ENCODE measurements at regions not wholly inside any gene's neighbourhood (a gene's known extent, or its start where the extent isn't known, plus 50 kb on each side); places are given as distances from the start of the nearest gene placed in this dataset.

DNA sequence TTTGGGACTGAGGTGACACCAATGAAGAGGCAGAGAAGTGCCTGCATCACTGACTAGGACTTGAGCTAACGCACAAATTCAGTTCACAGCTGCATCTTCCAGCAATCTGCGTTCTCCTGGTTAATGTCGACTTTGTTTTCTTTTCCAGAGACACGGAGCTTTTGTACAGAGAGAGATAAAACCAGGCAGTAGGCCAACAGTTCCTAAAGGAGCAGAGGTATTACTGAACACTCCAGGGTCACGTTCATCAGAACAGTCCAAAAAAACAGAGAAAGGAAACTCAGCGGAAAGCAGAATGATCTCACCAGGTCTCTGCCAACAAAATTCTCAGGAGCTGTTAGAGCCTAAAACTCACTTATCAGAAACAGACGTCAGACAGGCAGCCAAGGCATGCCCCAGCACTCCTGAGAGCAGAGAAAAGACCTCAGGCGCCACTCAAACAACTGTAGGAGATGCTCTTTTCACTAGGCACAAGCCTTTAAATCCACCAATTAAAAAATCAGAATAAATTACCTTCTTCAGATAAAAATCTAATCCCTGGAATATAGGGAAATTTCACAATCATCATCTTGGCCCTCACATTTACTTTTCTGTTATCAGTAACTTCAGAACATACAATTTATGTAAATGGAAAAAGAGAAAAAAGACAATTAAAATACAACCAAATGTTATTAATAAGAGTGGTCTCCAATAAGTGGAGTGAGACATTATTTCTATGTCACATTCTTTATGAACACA is 95.9 kb upstream of the SPTBN1 start:
- peak; percentile 63 to 98 for DNase-seq (ENCODE audit: low read depth in 2 of 2)
- no peak for TF ChIP-seq CTCF (IDR thresholded peaks at IDR 0.05; ENCODE audit: low read depth, low read length)
- peak overlapping the region in 1 of 2 donors; percentile 20 for H3K4me3 ChIP-seq (replicated peaks in 1 of 2; ENCODE audit: low read depth in 2 of 2, low read length in 2 of 2)

- no peak for DNase-seq (ENCODE audit: low read depth in 2 of 2)
- TF ChIP-seq CTCF (IDR thresholded peaks at IDR 0.05; ENCODE audit: low read depth, low read length), result no peak
- H3K4me3 ChIP-seq (replicated peaks in 1 of 2; ENCODE audit: low read depth in 2 of 2, low read length in 2 of 2), result no peak overlapping the region
Measured at GRCh38 chr2:54364409-54364808, 91.7 kb upstream of the SPTBN1 start.

- TF ChIP-seq CTCF (IDR thresholded peaks at IDR 0.05; ENCODE audit: low read depth, low read length), result no peak
- no peak for DNase-seq (ENCODE audit: low read depth in 2 of 2)
- H3K4me3 ChIP-seq (replicated peaks in 1 of 2; ENCODE audit: low read depth in 2 of 2, low read length in 2 of 2), result no peak overlapping the region
Measured at GRCh38 chr2:54365661-54366060, 90.5 kb upstream of the SPTBN1 start.

DNA sequence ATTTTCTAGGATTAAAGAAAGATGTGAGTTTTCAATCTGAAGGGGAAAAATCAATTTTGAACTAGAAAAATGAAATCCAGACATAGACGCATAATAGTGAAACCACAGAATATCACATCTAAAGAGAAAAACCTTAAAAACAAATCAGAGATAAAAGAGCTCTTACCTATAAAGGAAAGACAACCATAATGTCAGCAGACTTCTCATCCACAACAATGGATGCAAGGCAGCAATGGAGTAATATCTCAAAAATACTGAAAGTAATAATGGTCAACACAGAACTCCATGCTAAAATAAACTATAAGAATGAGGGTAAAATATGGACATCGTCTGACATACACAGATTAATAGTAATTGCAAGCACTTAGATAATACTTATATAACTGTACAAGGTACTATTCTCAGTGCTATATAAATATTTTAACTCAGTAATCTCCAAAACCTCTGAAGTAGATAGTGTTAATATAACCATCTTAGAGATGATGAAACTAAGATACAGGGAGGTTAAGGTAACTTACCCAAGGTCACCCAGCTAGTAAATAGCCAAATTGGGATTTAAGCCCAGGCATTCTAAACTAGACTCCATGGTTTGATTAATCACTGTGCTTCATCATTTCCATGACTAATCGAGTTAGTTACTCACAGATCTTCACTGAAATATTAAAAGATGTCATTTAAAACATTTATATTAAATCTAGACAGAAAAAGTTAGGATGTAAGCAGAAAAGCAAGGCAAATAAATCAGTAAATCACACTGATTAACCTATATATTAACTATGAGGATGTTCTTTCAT is 89.4 kb upstream of the SPTBN1 start:
- no peak for TF ChIP-seq CTCF (IDR thresholded peaks at IDR 0.05; ENCODE audit: low read depth, low read length)
- H3K4me3 ChIP-seq (replicated peaks in 1 of 2; ENCODE audit: low read depth in 2 of 2, low read length in 2 of 2), result no peak overlapping the region
- peak in 1 of 2 donors; percentile 65 for DNase-seq (ENCODE audit: low read depth in 2 of 2)

DNA sequence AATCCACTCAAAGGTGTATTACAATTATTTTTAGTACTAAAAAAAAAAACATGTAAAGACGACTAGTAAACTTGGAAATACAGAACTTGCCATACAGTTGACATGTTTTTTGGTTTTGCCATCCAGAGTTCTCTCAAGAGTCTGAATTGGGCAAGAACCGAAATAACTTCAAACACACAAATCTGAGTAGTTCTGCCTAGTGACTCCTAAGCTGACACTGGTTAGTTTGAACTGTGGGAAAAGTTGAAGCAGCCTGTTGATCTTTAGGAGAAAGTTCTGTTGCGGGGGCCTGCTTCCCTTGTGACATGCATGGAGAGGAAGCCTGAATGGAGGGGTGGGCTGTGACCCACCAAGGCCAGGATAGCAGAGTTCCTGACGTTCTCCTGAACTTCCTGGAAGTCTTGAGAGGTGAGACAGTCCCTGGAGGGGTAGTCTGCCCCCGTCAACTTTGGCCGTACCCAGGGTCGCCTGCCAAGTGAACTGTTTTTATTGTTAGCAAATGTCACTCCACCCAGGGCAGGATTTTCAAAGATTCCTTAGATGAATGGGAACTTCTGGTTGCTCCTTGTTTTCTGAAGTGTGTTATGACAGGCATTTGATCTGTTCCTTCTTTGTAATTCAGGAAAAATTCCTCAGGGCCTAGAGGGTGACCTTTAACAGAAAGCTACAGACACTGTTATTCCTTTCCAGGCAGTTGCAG is 85.6 kb upstream of the SPTBN1 start:
- DNase-seq (ENCODE audit: low read depth in 2 of 2), result peak; percentile 26 to 28
- TF ChIP-seq CTCF (IDR thresholded peaks at IDR 0.05; ENCODE audit: low read depth, low read length), result no peak
- no peak overlapping the region for H3K4me3 ChIP-seq (replicated peaks in 1 of 2; ENCODE audit: low read depth in 2 of 2, low read length in 2 of 2)

- no peak overlapping the region for H3K4me3 ChIP-seq (replicated peaks in 1 of 2; ENCODE audit: low read depth in 2 of 2, low read length in 2 of 2)
- no peak for TF ChIP-seq CTCF (IDR thresholded peaks at IDR 0.05; ENCODE audit: low read depth, low read length)
Measured at GRCh38 chr2:54371460-54372065, 84.6 kb upstream of the SPTBN1 start.

More at GRCh38 chr2:54371460-54372065, 84.6 kb upstream of the SPTBN1 start:
- DNase-seq (ENCODE audit: low read depth in 2 of 2), result no peak

Data from cardiac fibroblast (primary cell).